ENCODE measurements at regions not wholly inside any gene's neighbourhood (a gene's known extent, or its start where the extent isn't known, plus 50 kb on each side); places are given as distances from the start of the nearest gene placed in this dataset.

DNA sequence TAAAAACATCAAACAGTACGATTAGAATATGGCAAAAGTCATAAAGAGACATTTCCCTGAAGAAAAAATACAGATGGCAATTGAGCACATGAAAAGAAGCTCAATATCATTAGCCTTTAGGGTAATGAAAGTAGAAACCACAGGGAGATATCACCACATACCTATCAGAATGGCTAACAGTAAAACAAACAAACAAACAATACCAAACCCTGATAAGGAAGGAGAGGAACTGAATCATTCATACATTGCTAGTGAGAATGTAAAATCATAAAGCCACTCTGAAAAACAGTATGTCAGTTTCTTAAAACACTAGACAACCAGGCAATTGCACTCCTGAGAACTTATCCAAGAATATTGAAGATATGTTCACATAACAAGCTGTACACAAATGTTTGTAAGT lies 1342.5 kb upstream of the SLC10A2 start:
- DNase-seq = no peak
- H3K4me1 Mint-ChIP-seq (ENCODE audit: low read depth, unreplicated experiment) = no peaks in the 10 kb centered on the region

DNA sequence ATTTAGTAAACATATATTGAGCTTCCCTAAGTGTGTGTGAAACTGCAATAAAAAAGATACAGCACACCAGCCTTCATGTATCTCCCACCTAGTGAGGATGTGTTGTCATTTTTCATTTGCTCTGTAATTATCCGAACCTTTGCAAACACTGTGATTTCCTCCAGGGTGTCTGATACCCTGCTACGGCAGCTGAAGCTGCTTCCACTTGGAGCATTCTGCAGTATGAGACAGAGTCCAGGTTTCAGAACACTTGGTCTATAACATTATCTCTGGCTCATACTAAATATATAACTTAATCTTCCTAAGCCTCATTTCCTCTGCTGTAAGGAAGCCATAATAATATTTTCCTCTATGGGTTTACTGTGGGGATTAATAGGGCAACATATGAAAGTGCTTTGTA lies 1338.1 kb upstream of the SLC10A2 start:
- no peak overlapping the region for H3K4me3 Mint-ChIP-seq (ENCODE audit: unreplicated experiment)
- no peaks in the 10 kb centered on the region for H3K9me3 Mint-ChIP-seq (ENCODE audit: unreplicated experiment)
- TF ChIP-seq, protein P1, sequence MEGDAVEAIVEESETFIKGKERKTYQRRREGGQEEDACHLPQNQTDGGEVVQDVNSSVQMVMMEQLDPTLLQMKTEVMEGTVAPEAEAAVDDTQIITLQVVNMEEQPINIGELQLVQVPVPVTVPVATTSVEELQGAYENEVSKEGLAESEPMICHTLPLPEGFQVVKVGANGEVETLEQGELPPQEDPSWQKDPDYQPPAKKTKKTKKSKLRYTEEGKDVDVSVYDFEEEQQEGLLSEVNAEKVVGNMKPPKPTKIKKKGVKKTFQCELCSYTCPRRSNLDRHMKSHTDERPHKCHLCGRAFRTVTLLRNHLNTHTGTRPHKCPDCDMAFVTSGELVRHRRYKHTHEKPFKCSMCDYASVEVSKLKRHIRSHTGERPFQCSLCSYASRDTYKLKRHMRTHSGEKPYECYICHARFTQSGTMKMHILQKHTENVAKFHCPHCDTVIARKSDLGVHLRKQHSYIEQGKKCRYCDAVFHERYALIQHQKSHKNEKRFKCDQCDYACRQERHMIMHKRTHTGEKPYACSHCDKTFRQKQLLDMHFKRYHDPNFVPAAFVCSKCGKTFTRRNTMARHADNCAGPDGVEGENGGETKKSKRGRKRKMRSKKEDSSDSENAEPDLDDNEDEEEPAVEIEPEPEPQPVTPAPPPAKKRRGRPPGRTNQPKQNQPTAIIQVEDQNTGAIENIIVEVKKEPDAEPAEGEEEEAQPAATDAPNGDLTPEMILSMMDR (IDR thresholded peaks at IDR 0.05; ENCODE audit: partially characterized antibody, unreplicated experiment) = no peak
- no peak overlapping the region for H3K27ac Mint-ChIP-seq (ENCODE audit: unreplicated experiment)
- H3K36me3 Mint-ChIP-seq (ENCODE audit: unreplicated experiment) = no peaks in the 10 kb centered on the region
- no peaks in the 10 kb centered on the region for H3K27me3 Mint-ChIP-seq (ENCODE audit: unreplicated experiment)
- no peaks in the 10 kb centered on the region for H3K4me1 Mint-ChIP-seq (ENCODE audit: low read depth, unreplicated experiment)
- no peak for DNase-seq

More for the DNA sequence above, 1342.5 kb upstream of the SLC10A2 start:
- TF ChIP-seq, protein P1 (IDR thresholded peaks at IDR 0.05; ENCODE audit: partially characterized antibody, unreplicated experiment) = no peak
- Mint-ChIP-seq H3K9me3 (ENCODE audit: unreplicated experiment) (no peaks in the 10 kb centered on the region), H3K4me3 (ENCODE audit: unreplicated experiment) (no peak overlapping the region), H3K27ac (ENCODE audit: unreplicated experiment) (no peak overlapping the region), H3K27me3 (ENCODE audit: unreplicated experiment) (peaks cover 1% of the 10 kb centered on the region), H3K36me3 (ENCODE audit: unreplicated experiment) (no peaks in the 10 kb centered on the region)

DNA sequence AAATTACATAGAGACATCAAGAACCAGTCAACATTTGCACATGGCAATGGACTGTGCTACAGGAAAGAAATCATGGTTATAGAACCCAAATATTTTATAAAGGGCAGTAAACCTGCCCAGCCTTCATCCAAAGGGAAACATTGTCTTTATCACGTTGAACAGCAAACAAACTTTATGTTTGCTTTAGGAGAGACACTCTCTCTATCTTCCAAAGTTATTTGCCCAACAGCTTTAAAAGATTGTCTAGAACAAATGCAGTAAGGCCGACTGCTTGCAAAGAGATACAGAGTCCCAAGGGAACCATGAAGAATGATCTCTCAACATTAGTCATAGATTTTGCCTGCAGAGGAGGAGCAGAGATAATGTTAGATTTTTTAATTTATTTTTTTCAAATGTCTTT lies 1323.5 kb upstream of the SLC10A2 start:
- Mint-ChIP-seq H3K4me3 (ENCODE audit: unreplicated experiment) (no peak overlapping the region), H3K9me3 (ENCODE audit: unreplicated experiment) (no peaks in the 10 kb centered on the region), H3K4me1 (ENCODE audit: low read depth, unreplicated experiment) (no peaks in the 10 kb centered on the region), H3K27me3 (ENCODE audit: unreplicated experiment) (no peaks in the 10 kb centered on the region), H3K27ac (ENCODE audit: unreplicated experiment) (no peak overlapping the region), H3K36me3 (ENCODE audit: unreplicated experiment) (no peaks in the 10 kb centered on the region)
- DNase-seq = no peak
- TF ChIP-seq, protein P1 (IDR thresholded peaks at IDR 0.05; ENCODE audit: partially characterized antibody, unreplicated experiment) = no peak

DNA sequence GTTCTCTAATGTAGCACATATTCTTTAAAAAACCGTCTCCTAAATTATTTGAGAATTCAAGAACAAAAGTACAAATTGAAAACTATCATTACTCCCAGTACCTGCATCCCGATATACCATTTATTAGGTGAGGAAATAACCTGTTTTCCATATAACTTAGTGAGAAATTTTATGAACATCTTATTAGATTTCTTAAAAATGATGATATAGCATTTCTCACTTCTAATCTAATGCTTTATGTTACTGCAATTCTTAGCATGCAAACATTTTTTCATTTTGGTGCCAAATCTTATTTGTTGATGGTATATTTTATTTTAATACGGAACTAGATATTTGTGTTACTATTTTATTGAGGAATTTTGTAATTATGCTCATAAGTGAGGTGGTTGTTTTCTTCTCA lies 1321.3 kb upstream of the SLC10A2 start:
- no peaks in the 10 kb centered on the region for H3K4me1 Mint-ChIP-seq (ENCODE audit: low read depth, unreplicated experiment)
- H3K27ac Mint-ChIP-seq (ENCODE audit: unreplicated experiment) = no peak overlapping the region
- H3K9me3 Mint-ChIP-seq (ENCODE audit: unreplicated experiment) = no peaks in the 10 kb centered on the region
- TF ChIP-seq, protein P1 (IDR thresholded peaks at IDR 0.05; ENCODE audit: partially characterized antibody, unreplicated experiment) = no peak
- H3K4me3 Mint-ChIP-seq (ENCODE audit: unreplicated experiment) = no peak overlapping the region
- H3K36me3 Mint-ChIP-seq (ENCODE audit: unreplicated experiment) = no peaks in the 10 kb centered on the region
- H3K27me3 Mint-ChIP-seq (ENCODE audit: unreplicated experiment) = no peaks in the 10 kb centered on the region
- DNase-seq = no peak

DNA sequence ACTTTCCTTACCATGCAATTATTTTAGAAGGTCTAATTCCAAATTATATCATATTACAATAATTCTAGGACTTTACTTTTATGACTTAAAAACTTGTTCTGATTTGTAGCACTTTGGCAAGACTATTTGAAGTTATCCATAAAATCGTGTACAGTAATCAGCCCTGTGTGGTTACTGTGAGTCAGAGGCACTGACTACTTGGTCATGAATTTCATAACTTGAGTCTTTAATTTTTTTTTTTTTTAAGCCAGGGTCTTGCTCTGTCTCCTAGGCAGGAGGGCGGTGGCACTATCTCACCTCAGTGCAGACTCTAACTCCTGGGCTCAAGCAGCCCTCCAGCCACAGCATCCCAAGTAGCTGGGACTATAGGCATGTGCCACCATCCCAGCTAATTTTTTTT lies 1319.2 kb upstream of the SLC10A2 start:
- Mint-ChIP-seq H3K4me3 (ENCODE audit: unreplicated experiment) (no peak overlapping the region), H3K36me3 (ENCODE audit: unreplicated experiment) (no peaks in the 10 kb centered on the region), H3K27ac (ENCODE audit: unreplicated experiment) (no peak overlapping the region), H3K9me3 (ENCODE audit: unreplicated experiment) (no peaks in the 10 kb centered on the region), H3K4me1 (ENCODE audit: low read depth, unreplicated experiment) (no peaks in the 10 kb centered on the region), H3K27me3 (ENCODE audit: unreplicated experiment) (no peaks in the 10 kb centered on the region)
- DNase-seq = no peak
- TF ChIP-seq, protein P1 (IDR thresholded peaks at IDR 0.05; ENCODE audit: partially characterized antibody, unreplicated experiment) = no peak
